HG03095 (cell line): ENCODE measurements at regions not wholly inside any gene's neighbourhood (a gene's known extent, or its start where the extent isn't known, plus 50 kb on each side); places are given as distances from the start of the nearest gene placed in this dataset.

Source experiments
- ATAC-seq: cut with Tn5 transposase; IDR thresholded peaks from one replicate; pipeline ENCODE4 v1.9.1; 2021; ENCODE audit warnings: moderate library complexity; ENCODE audit not compliant: unreplicated experiment

DNA sequence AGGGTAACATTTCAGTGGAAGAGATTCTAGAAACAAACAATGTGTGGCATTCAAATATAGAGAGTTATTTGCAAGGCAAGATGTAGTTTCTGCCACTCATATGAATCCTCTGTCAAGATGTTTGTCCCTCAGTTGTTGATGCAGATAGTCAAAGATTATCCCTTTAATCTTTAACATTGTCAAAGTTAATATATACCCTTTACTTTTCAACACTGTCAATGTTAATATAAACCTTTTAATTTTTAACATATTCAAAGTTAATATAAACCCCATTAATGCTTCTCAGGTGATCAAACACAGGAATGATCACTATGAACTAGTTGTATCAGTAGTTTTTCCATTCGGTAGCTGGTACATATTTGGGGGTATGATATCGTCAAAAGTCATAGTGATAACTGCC, 51.9 kb upstream of the PICALM start:
- ATAC-seq, result no peak

DNA sequence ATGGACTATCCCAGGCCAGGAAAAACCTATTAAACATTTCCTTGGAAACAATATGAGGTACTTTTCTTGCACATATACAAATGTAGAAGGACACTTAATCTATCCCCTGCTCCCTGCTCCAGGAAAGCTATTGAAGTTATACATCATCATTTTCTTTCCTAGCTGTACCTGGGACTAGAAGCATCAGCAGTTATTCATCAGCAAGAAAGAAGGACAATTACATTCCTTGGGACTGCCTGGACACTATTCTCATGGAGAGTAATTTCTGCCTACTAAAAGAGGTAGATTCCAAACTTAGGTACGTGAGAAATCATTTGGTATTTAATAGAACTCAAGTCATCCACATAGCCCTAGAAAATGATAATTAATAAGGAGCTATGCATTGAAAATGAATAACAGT, 51.0 kb upstream of the PICALM start:
- ATAC-seq, result no peak

DNA sequence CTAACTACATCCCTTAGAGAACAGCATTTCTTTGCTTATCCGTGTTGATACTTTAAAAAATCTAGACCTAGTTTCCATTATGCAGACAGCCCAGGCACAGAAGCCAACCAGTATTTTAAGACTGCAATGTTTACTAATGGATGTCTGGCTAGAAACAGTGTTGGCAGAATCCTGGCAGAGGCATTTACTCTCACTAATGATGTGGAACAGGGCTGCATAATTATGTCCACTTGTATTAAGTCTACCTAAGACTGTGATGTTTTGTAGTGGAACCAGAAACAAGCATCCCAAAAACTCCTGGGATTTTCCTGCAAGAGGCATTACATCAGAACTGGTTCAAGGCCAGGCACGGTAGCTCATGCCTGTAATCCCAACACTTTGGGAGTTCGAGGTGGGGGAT, 50.2 kb upstream of the PICALM start:
- ATAC-seq, result no peak
